Ecto neural progenitor cell (in vitro differentiated cells): ENCODE measurements at regions not wholly inside any gene's neighbourhood (a gene's known extent, or its start where the extent isn't known, plus 50 kb on each side); places are given as distances from the start of the nearest gene placed in this dataset.
"Not testable (repeated sequence)": the region's sequence is repeated elsewhere in the genome, so short reads cannot be mapped to it uniquely, and the experiment has no call there.

Experiments
- DNase-seq: peaks from one replicate; pipeline ENCODE4 v3.0.0-alpha.2; 2018; ENCODE audit warnings: low spot score

- DNase-seq, result no peak
Measured at GRCh38 chr14:39665075-39665475, 232.8 kb upstream of the FBXO33 start.

GRCh38 chr14:39664646-39665045 is 232.4 kb upstream of the FBXO33 start:
- no peak for DNase-seq

GRCh38 chr14:39641224-39641623 is 209.0 kb upstream of the FBXO33 start:
- DNase-seq, result no peak

GRCh38 chr14:39639009-39639408 is 206.8 kb upstream of the FBXO33 start:
- not testable (repeated sequence) for DNase-seq

- no peak for DNase-seq
Measured at GRCh38 chr14:39628087-39628486, 195.9 kb upstream of the FBXO33 start.

GRCh38 chr14:39626589-39627576 is 194.7 kb upstream of the FBXO33 start:
- DNase-seq, result no peak

GRCh38 chr14:39621678-39622077 is 189.4 kb upstream of the FBXO33 start:
- DNase-seq, result no peak

- DNase-seq, result no peak
Measured at GRCh38 chr14:39621223-39621622, 189.0 kb upstream of the FBXO33 start.

- DNase-seq, result no peak
Measured at GRCh38 chr14:39617537-39617936, 185.3 kb upstream of the FBXO33 start.

GRCh38 chr14:39615352-39615751 is 183.1 kb upstream of the FBXO33 start:
- DNase-seq, result no peak

- DNase-seq, result no peak
Measured at GRCh38 chr14:39614297-39614923, 182.2 kb upstream of the FBXO33 start.

GRCh38 chr14:39609119-39609518 is 176.9 kb upstream of the FBXO33 start:
- DNase-seq, result no peak

GRCh38 chr14:39607978-39608377 is 175.7 kb upstream of the FBXO33 start:
- DNase-seq, result no peak

GRCh38 chr14:39603942-39604341 is 171.7 kb upstream of the FBXO33 start:
- no peak for DNase-seq

- DNase-seq, result no peak
Measured at GRCh38 chr14:39593377-39593776, 161.1 kb upstream of the FBXO33 start.

GRCh38 chr14:39592116-39592789 is 160.0 kb upstream of the FBXO33 start:
- DNase-seq, result no peak

- not testable (repeated sequence) for DNase-seq
Measured at GRCh38 chr14:39589882-39590281, 157.6 kb upstream of the FBXO33 start.

GRCh38 chr14:39582028-39582654 is 149.9 kb upstream of the FBXO33 start:
- no peak for DNase-seq

GRCh38 chr14:39581474-39581873 is 149.2 kb upstream of the FBXO33 start:
- no peak for DNase-seq

- DNase-seq, result no peak
Measured at GRCh38 chr14:39580696-39581095, 148.5 kb upstream of the FBXO33 start.

GRCh38 chr14:39576736-39577135 is 144.5 kb upstream of the FBXO33 start:
- no peak for DNase-seq

GRCh38 chr14:39576258-39576657 is 144.0 kb upstream of the FBXO33 start:
- no peak for DNase-seq
